ENCODE measurements at regions not wholly inside any gene's neighbourhood (a gene's known extent, or its start where the extent isn't known, plus 50 kb on each side); places are given as distances from the start of the nearest gene placed in this dataset.
"Not testable (repeated sequence)": the region's sequence is repeated elsewhere in the genome, so short reads cannot be mapped to it uniquely, and the experiment has no call there.

DNA sequence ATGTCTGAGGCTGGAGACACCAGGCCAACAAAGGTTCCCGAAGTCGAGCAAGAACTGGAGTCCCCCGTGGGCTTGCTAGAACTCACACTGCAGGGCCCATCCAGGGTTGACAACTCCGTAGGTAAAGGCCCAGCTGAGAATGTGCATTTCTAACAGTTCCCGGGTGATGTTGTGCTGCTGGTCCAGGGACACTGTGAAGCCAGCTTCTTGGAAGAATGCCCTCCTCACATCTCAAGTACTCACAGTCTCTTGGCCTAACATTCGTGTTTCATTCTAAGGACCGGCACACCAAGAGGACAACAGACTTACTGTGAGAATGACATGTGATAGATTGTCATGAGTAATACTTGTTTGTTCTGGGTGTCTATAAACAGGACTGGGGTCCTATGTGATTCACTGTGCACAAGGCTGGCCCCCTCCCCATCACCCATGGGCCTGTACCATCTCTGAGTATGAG, 682.3 kb upstream of the IGFBP3 start:
- H3K9me3 Mint-ChIP-seq (ENCODE audit: unreplicated experiment): no peaks in the 10 kb centered on the region
- no peaks in the 10 kb centered on the region for H3K36me3 Mint-ChIP-seq (ENCODE audit: unreplicated experiment)
- TF ChIP-seq, protein P1, sequence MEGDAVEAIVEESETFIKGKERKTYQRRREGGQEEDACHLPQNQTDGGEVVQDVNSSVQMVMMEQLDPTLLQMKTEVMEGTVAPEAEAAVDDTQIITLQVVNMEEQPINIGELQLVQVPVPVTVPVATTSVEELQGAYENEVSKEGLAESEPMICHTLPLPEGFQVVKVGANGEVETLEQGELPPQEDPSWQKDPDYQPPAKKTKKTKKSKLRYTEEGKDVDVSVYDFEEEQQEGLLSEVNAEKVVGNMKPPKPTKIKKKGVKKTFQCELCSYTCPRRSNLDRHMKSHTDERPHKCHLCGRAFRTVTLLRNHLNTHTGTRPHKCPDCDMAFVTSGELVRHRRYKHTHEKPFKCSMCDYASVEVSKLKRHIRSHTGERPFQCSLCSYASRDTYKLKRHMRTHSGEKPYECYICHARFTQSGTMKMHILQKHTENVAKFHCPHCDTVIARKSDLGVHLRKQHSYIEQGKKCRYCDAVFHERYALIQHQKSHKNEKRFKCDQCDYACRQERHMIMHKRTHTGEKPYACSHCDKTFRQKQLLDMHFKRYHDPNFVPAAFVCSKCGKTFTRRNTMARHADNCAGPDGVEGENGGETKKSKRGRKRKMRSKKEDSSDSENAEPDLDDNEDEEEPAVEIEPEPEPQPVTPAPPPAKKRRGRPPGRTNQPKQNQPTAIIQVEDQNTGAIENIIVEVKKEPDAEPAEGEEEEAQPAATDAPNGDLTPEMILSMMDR (IDR thresholded peaks at IDR 0.05): no peak
- DNase-seq (ENCODE audit: extremely low spot score, unreplicated experiment): no peak
- no peak overlapping the region for H3K4me3 Mint-ChIP-seq (ENCODE audit: unreplicated experiment)
- H3K4me1 Mint-ChIP-seq (ENCODE audit: unreplicated experiment): peaks cover 24% of the 10 kb centered on the region
- peak overlapping the region; percentile 92 for H3K27ac Mint-ChIP-seq (ENCODE audit: unreplicated experiment)
- H3K27me3 Mint-ChIP-seq (ENCODE audit: unreplicated experiment): no peaks in the 10 kb centered on the region

DNA sequence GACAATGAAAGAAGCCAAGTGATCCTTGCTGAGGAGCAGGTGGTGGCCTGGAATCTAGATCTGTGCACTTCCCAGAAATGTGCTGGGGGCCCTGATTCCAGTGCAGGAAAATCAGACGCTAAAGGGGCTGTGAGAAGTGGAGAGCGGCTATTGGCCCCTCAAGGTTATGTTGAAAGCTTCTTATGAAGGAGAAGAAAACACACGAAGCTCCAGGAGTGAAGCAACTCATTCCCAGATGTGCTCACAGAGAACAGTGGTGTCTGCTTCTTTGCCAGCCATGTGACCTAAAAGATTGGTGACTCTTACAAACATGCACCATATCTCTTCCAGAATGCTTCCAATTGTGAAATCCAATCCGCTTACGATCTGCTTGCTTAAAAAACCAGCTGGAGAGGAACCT, 679.3 kb upstream of the IGFBP3 start:
- peaks cover 10% of the 10 kb centered on the region for H3K9me3 Mint-ChIP-seq (ENCODE audit: unreplicated experiment)
- peaks cover 1% of the 10 kb centered on the region for H3K36me3 Mint-ChIP-seq (ENCODE audit: unreplicated experiment)
- no peak overlapping the region for H3K27ac Mint-ChIP-seq (ENCODE audit: unreplicated experiment)
- peaks cover 24% of the 10 kb centered on the region for H3K4me1 Mint-ChIP-seq (ENCODE audit: unreplicated experiment)
- no peak for DNase-seq (ENCODE audit: extremely low spot score, unreplicated experiment)
- H3K27me3 Mint-ChIP-seq (ENCODE audit: unreplicated experiment): no peaks in the 10 kb centered on the region
- TF ChIP-seq, protein P1 (IDR thresholded peaks at IDR 0.05): no peak
- H3K4me3 Mint-ChIP-seq (ENCODE audit: unreplicated experiment): no peak overlapping the region

DNA sequence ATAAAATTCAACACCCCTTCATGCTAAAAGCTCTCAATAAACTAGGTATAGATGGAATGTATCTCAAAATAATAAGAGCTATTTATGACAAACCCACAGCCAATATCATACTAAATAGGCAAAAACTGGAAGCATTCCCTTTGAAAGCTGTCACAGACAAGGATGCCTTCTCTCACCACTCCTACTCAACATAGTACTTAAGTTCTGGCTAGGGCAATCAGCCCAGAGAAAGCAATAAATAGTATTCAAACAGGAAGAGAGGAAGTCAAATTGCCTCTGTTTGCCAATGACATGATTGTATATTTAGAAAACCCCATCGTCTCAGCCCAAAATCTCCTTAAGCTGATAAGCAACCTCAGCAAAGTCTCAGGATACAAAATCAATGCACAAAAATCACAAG, 673.8 kb upstream of the IGFBP3 start:
- H3K4me3 Mint-ChIP-seq (ENCODE audit: unreplicated experiment); H3K27me3 Mint-ChIP-seq (ENCODE audit: unreplicated experiment); H3K36me3 Mint-ChIP-seq (ENCODE audit: unreplicated experiment); DNase-seq (ENCODE audit: extremely low spot score, unreplicated experiment); H3K27ac Mint-ChIP-seq (ENCODE audit: unreplicated experiment): not testable (repeated sequence)
- Mint-ChIP-seq H3K4me1 (ENCODE audit: unreplicated experiment) (peaks cover 13% of the 10 kb centered on the region), H3K9me3 (ENCODE audit: unreplicated experiment) (peaks cover 32% of the 10 kb centered on the region)

DNA sequence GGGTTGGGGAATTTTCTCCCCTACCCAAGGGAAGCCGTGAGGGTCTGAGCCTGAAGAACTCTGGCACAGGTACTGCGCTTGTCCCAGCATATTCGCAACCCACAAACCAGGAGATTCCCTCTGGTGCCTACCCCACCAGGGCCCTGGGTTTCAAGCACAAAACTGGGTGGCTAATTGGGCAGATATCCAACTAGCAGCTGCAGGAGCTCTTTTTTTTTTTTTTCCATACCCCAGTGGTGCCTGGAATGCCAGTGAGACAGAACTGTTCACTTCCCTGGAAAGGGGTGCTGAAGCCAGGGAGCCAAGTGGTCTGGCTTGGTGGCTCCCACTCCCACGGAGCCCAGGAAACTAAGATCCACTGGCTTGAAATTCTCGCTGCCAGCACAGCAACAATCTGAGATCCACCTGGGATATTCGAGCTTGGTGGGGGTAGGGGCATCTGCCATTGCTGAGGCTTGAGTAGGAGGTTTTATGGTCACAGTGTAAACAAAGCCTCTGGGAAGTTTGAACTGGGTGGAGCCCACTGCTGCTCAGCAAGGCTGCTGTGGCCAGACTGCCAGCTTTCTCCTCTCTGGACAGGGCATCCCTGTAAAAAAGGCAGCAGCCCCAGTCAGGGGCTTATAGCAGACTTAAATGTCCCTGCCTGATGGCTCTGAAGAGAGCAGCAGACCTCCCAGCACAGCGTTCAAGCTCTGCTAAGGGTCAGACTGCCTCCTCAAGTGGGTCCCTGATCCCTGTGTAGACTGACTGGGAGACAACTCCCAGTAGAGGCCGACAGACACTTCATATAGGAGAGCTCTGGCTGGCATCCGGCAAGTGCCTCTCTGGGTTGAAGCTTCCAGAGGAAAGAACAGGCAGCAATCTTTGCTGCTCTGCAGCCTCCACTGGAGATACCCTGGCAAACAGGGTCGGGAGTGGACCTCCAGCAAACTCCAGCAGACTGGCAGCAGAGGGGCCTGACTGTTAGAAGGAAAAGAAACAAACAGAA, 670.1 kb upstream of the IGFBP3 start:
- Mint-ChIP-seq H3K4me1 (ENCODE audit: unreplicated experiment) (peaks cover 13% of the 10 kb centered on the region), H3K9me3 (ENCODE audit: unreplicated experiment) (peaks cover 31% of the 10 kb centered on the region), H3K27ac (ENCODE audit: unreplicated experiment) (peak overlapping the region; percentile 59)
- not testable (repeated sequence) for H3K27me3 Mint-ChIP-seq (ENCODE audit: unreplicated experiment); H3K4me3 Mint-ChIP-seq (ENCODE audit: unreplicated experiment); H3K36me3 Mint-ChIP-seq (ENCODE audit: unreplicated experiment); DNase-seq (ENCODE audit: extremely low spot score, unreplicated experiment)
- TF ChIP-seq, protein P1 (IDR thresholded peaks at IDR 0.05): peak; percentile 27

DNA sequence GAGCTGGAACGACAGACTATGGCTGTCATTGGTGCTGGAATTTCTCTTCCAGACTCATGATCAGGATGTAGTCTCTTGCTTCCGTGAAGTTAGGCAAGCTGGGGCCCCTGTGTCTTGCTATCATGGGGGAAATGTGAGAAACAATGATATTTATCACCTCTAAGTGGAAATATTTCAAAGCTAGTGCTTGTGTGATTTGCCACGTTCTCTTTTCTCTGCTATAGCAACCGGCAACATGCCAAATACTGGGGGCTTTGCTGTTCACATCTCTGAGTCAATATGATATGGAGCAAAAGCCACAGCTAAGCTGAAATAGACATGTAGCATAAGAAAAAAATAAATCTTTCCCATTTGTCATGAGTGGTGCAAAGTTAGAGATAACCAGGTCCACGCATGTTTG, 668.2 kb upstream of the IGFBP3 start:
- Mint-ChIP-seq H3K9me3 (ENCODE audit: unreplicated experiment) (peaks cover 29% of the 10 kb centered on the region), H3K27me3 (ENCODE audit: unreplicated experiment) (no peaks in the 10 kb centered on the region), H3K27ac (ENCODE audit: unreplicated experiment) (no peak overlapping the region), H3K36me3 (ENCODE audit: unreplicated experiment) (peaks cover 6% of the 10 kb centered on the region), H3K4me1 (ENCODE audit: unreplicated experiment) (peaks cover 13% of the 10 kb centered on the region), H3K4me3 (ENCODE audit: unreplicated experiment) (no peak overlapping the region)
- no peak for DNase-seq (ENCODE audit: extremely low spot score, unreplicated experiment)
- TF ChIP-seq, protein P1 (IDR thresholded peaks at IDR 0.05): no peak
